Endothelial cell of umbilical vein (primary cell): ENCODE measurements at regions not wholly inside any gene's neighbourhood (a gene's known extent, or its start where the extent isn't known, plus 50 kb on each side); places are given as distances from the start of the nearest gene placed in this dataset.

Experiments
- CTCF ChIP-seq, 2 donors: IDR thresholded peaks; 1 replicate in 1 of 2; 2 replicates in 1 of 2; pipeline ENCODE4 v1.5.1; 2011; ENCODE audit warnings: low read length in 2 of 2, mild to moderate bottlenecking in 2 of 2, moderate library complexity in 2 of 2, control low read depth in 1 of 2, inconsistent platforms in 1 of 2, low read depth in 1 of 2; ENCODE audit not compliant: insufficient read depth in 1 of 2; ENCODE audit errors: extremely low read depth in 1 of 2
- EZH2 ChIP-seq: IDR thresholded peaks from 2 replicates; pipeline ENCODE4 v1.6.1; 2012; ENCODE audit warnings: borderline replicate concordance, low read depth, mild to moderate bottlenecking, moderate library complexity, low read length, inconsistent platforms; ENCODE audit not compliant: severe bottlenecking
- FOS ChIP-seq: IDR thresholded peaks from 2 replicates; pipeline ENCODE4 v1.6.1; 2011; ENCODE audit warnings: mild to moderate bottlenecking, low read length, moderate library complexity, borderline replicate concordance; ENCODE audit not compliant: insufficient read depth
- MYC ChIP-seq: IDR thresholded peaks from one replicate; pipeline ENCODE4 v1.6.1; 2011; ENCODE audit warnings: mild to moderate bottlenecking, low read depth, low read length
- POLR2A ChIP-seq: IDR thresholded peaks from 2 replicates; pipeline ENCODE4 v1.6.1; 2012; ENCODE audit warnings: low read depth, mild to moderate bottlenecking, control low read depth, low read length
- POLR2AphosphoS5 ChIP-seq: IDR thresholded peaks from 2 replicates; pipeline ENCODE4 v1.6.1; 2012; ENCODE audit warnings: low read depth, mild to moderate bottlenecking, control low read depth, low read length, moderate library complexity; ENCODE audit not compliant: insufficient read depth
- TF ChIP-seq, protein P1 (sequence below): IDR thresholded peaks from 2 replicates; pipeline ENCODE4 v1.6.1; 2011; ENCODE audit not compliant: insufficient read depth, insufficient read length

- TF ChIP-seq POLR2AphosphoS5, result no peak
- TF ChIP-seq CTCF (IDR thresholded peaks at IDR 0.05; ENCODE audit: extremely low read depth in 1 of 2, insufficient read depth in 1 of 2, low read depth in 1 of 2, low read length in 2 of 2), result no peak
- no peak for TF ChIP-seq EZH2
- no peak for TF ChIP-seq POLR2A
- no peak for TF ChIP-seq MYC
- TF ChIP-seq FOS, result no peak
- TF ChIP-seq, protein P1, sequence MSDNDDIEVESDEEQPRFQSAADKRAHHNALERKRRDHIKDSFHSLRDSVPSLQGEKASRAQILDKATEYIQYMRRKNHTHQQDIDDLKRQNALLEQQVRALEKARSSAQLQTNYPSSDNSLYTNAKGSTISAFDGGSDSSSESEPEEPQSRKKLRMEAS, result no peak
Measured at GRCh38 chr2:23323917-23324680, 60.9 kb upstream of the KLHL29 start.
